HG03460 (cell line): ENCODE measurements at regions not wholly inside any gene's neighbourhood (a gene's known extent, or its start where the extent isn't known, plus 50 kb on each side); places are given as distances from the start of the nearest gene placed in this dataset.
A peak's percentile ranks its signal among the peaks of the same experiment; 100 is the strongest.
"Not testable (repeated sequence)": the region's sequence is repeated elsewhere in the genome, so short reads cannot be mapped to it uniquely, and the experiment has no call there.

ENCODE experiments used
- ATAC-seq: cut with Tn5 transposase; IDR thresholded peaks from one replicate; pipeline ENCODE4 v1.9.1; 2021; ENCODE audit not compliant: unreplicated experiment

GRCh38 chr7:113267271-113267670, 148.9 kb upstream of the SMIM30 start:
- ATAC-seq: peak; percentile 73

GRCh38 chr7:113263749-113264148, 145.4 kb upstream of the SMIM30 start:
- no peak for ATAC-seq

GRCh38 chr7:113263215-113263742, 144.9 kb upstream of the SMIM30 start:
- ATAC-seq: not testable (repeated sequence)

GRCh38 chr7:113256883-113257531, 138.7 kb upstream of the SMIM30 start:
- ATAC-seq: no peak

GRCh38 chr7:113247198-113247597, 128.8 kb upstream of the SMIM30 start:
- no peak for ATAC-seq

- ATAC-seq: no peak
Measured at GRCh38 chr7:113246738-113247137, 128.4 kb upstream of the SMIM30 start.

- ATAC-seq: no peak
Measured at GRCh38 chr7:113232885-113233284, 114.5 kb upstream of the SMIM30 start.

GRCh38 chr7:113230691-113231090, 112.3 kb upstream of the SMIM30 start:
- ATAC-seq: no peak

GRCh38 chr7:113217314-113217713, 99.0 kb upstream of the SMIM30 start:
- ATAC-seq: no peak

- ATAC-seq: no peak
Measured at GRCh38 chr7:113216038-113216437, 97.7 kb upstream of the SMIM30 start.

GRCh38 chr7:113209449-113210203, 91.3 kb upstream of the SMIM30 start:
- ATAC-seq: no peak

- no peak for ATAC-seq
Measured at GRCh38 chr7:113207931-113208330, 89.6 kb upstream of the SMIM30 start.

GRCh38 chr7:113207441-113207840, 89.1 kb upstream of the SMIM30 start:
- ATAC-seq: no peak

- no peak for ATAC-seq
Measured at GRCh38 chr7:113204415-113204814, 86.1 kb upstream of the SMIM30 start.

GRCh38 chr7:113202284-113202683, 83.9 kb upstream of the SMIM30 start:
- ATAC-seq: no peak

GRCh38 chr7:113200281-113200680, 81.9 kb upstream of the SMIM30 start:
- no peak for ATAC-seq

GRCh38 chr7:113199841-113200240, 81.5 kb upstream of the SMIM30 start:
- no peak for ATAC-seq

- ATAC-seq: no peak
Measured at GRCh38 chr7:113199136-113199535, 80.8 kb upstream of the SMIM30 start.

GRCh38 chr7:113198226-113198625, 79.9 kb upstream of the SMIM30 start:
- ATAC-seq: no peak

GRCh38 chr7:113197274-113197673, 78.9 kb upstream of the SMIM30 start:
- ATAC-seq: no peak

- ATAC-seq: no peak
Measured at GRCh38 chr7:113188396-113188795, 70.0 kb upstream of the SMIM30 start.

GRCh38 chr7:113179313-113179712, 61.0 kb upstream of the SMIM30 start:
- ATAC-seq: no peak
